GM06990 (cell line): ENCODE measurements at regions not wholly inside any gene's neighbourhood (a gene's known extent, or its start where the extent isn't known, plus 50 kb on each side); places are given as distances from the start of the nearest gene placed in this dataset.

Experiments
- DNase-seq: peaks from one replicate; pipeline ENCODE4 v3.0.0-alpha.2; 2011; ENCODE audit not compliant: insufficient read length; ENCODE audit errors: extremely low read depth
- H3K27me3 ChIP-seq: replicated peaks from 2 replicates; pipeline ENCODE4 v1.6.0; 2011; ENCODE audit warnings: low read length; ENCODE audit not compliant: control insufficient read depth, insufficient read depth
- H3K36me3 ChIP-seq: 2 replicates; pipeline ENCODE4 v1.5.1; 2011; ENCODE audit warnings: low read length; ENCODE audit not compliant: control insufficient read depth, insufficient read depth
- H3K4me3 ChIP-seq: replicated peaks from 2 replicates; pipeline ENCODE4 v1.5.1; 2011; ENCODE audit warnings: low read depth, mild to moderate bottlenecking, control low read depth, low read length
- TF ChIP-seq, protein P1 (sequence below): IDR thresholded peaks from 2 replicates; pipeline ENCODE4 v1.5.1; 2011; ENCODE audit warnings: low read length, control low read depth, mild to moderate bottlenecking, inconsistent platforms; ENCODE audit not compliant: insufficient read depth, poor library complexity, severe bottlenecking

DNA sequence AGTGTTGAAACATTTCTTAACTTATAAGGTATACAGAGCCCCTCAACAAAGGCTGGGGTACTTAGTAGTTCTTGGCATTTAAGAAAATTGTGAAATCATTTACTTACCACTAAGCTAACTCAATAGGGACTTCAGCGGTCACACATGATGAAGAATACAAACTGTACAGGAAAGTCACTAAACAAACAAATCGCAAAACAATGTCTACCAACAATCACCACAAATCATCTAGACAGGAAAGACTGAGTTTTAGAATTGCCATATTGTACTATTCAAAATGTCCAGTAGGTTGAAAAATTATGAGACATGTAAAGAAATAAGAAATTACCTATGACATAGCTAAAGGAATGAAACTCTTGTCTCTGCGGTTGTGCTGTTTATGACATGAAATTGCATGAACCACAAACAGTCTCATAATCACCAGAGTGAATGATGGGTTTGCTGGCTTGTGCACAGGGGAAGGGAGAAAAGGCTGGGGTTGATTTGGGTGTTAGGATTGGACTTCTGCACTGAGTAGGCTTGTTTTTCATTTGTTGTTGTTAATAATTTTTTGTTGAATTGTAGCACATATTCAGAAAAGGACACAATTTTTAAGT is 441.1 kb upstream of the MON1B start:
- no peaks in the 10 kb centered on the region for H3K36me3 ChIP-seq
- H3K27me3 ChIP-seq = no peaks in the 10 kb centered on the region; the same call in 1 of the 2 replicates
- no peak for DNase-seq
- TF ChIP-seq, protein P1, sequence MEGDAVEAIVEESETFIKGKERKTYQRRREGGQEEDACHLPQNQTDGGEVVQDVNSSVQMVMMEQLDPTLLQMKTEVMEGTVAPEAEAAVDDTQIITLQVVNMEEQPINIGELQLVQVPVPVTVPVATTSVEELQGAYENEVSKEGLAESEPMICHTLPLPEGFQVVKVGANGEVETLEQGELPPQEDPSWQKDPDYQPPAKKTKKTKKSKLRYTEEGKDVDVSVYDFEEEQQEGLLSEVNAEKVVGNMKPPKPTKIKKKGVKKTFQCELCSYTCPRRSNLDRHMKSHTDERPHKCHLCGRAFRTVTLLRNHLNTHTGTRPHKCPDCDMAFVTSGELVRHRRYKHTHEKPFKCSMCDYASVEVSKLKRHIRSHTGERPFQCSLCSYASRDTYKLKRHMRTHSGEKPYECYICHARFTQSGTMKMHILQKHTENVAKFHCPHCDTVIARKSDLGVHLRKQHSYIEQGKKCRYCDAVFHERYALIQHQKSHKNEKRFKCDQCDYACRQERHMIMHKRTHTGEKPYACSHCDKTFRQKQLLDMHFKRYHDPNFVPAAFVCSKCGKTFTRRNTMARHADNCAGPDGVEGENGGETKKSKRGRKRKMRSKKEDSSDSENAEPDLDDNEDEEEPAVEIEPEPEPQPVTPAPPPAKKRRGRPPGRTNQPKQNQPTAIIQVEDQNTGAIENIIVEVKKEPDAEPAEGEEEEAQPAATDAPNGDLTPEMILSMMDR = no peak
- H3K4me3 ChIP-seq = no peak overlapping the region

GRCh38 chr16:76755496-76755895 is 435.5 kb upstream of the MON1B start:
- H3K27me3 ChIP-seq = no peaks in the 10 kb centered on the region; the same call in 1 of the 2 replicates
- H3K36me3 ChIP-seq = no peaks in the 10 kb centered on the region
- DNase-seq = no peak
- H3K4me3 ChIP-seq = no peak overlapping the region
- TF ChIP-seq, protein P1 = no peak

- TF ChIP-seq, protein P1 = no peak
- no peaks in the 10 kb centered on the region for H3K36me3 ChIP-seq
- no peaks in the 10 kb centered on the region for H3K27me3 ChIP-seq
- no peak for DNase-seq
- H3K4me3 ChIP-seq = no peak overlapping the region
These were observed 434.6 kb upstream of the MON1B start for GRCh38 chr16:76756423-76756822.

DNA sequence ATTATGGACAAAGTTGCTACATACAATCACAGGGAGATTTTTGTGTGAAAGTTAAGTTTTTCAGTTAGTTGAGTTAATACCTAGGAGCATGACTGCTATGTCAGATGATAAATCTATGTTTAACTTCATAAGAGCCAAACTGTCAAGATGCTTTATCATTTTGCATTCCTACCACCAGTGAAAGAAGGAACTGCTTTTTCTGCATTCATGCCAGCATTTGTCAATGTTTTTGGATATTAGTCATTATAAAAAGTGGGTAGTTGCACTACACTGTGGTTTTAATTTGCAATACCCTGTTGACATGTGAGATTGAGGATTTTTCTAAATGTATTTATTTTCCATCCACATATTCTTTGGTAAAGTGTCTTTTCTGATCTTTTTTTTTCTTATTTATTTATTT is 434.0 kb upstream of the MON1B start:
- Histone ChIP-seq H3K27me3 (no peaks in the 10 kb centered on the region), H3K4me3 (no peak overlapping the region), H3K36me3 (no peaks in the 10 kb centered on the region)
- no peak for DNase-seq
- TF ChIP-seq, protein P1 = no peak

DNA sequence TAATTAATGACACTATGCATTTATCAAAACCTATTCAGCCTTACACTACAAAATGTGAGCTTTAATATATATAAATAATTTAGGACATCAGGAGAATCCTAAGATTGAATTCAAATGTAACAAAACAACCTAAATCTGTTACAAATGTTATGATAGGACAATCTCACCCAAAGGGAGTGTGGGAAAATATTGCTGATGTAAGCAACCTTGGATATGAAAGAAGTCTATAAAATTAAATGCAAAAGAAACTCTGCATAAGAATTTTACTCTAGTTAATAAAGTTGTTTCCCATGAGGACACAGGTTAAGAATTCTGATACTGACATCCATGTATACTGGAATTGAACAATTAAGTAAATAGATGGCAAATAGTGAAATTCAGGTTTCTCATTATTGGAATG is 424.5 kb upstream of the MON1B start:
- Histone ChIP-seq H3K27me3 (no peaks in the 10 kb centered on the region), H3K4me3 (no peak overlapping the region), H3K36me3 (no peaks in the 10 kb centered on the region)
- no peak for DNase-seq
- TF ChIP-seq, protein P1 = no peak

- no peak for DNase-seq
- H3K4me3 ChIP-seq = no peak overlapping the region
- no peaks in the 10 kb centered on the region for H3K27me3 ChIP-seq
- no peaks in the 10 kb centered on the region for H3K36me3 ChIP-seq
- TF ChIP-seq, protein P1 = no peak
These were observed 422.7 kb upstream of the MON1B start for GRCh38 chr16:76768316-76768715.
